GM12864 (cell line): ENCODE measurements at regions not wholly inside any gene's neighbourhood (a gene's known extent, or its start where the extent isn't known, plus 50 kb on each side); places are given as distances from the start of the nearest gene placed in this dataset.

Experiments
- DNase-seq: peaks from one replicate; pipeline ENCODE4 v3.0.0-alpha.2; 2011; ENCODE audit warnings: low read depth
- H3K4me3 ChIP-seq: 2 replicates; pipeline ENCODE4 v1.5.1; 2011; ENCODE audit warnings: mild to moderate bottlenecking, low read depth, low read length, control low read depth
- CTCF ChIP-seq: IDR thresholded peaks from 2 replicates; pipeline ENCODE4 v1.5.1; 2011; ENCODE audit warnings: low read depth, mild to moderate bottlenecking, moderate library complexity, low read length, control low read depth, inconsistent platforms; ENCODE audit errors: missing control alignments

GRCh38 chr5:12323637-12324229 lies 419.5 kb upstream of the CTNND2 start:
- no peak overlapping the region for H3K4me3 ChIP-seq
- no peak for DNase-seq
- TF ChIP-seq CTCF, result no peak

GRCh38 chr5:12322042-12322441 lies 417.8 kb upstream of the CTNND2 start:
- no peak for TF ChIP-seq CTCF

GRCh38 chr5:12320331-12320730 lies 416.1 kb upstream of the CTNND2 start:
- H3K4me3 ChIP-seq, result no peak overlapping the region
- no peak for DNase-seq
- no peak for TF ChIP-seq CTCF

More at GRCh38 chr5:12322042-12322441, 417.8 kb upstream of the CTNND2 start:
- no peak for DNase-seq
- H3K4me3 ChIP-seq, result no peak overlapping the region

GRCh38 chr5:12316812-12317211 lies 412.6 kb upstream of the CTNND2 start:
- no peak for DNase-seq
- H3K4me3 ChIP-seq, result no peak overlapping the region
- no peak for TF ChIP-seq CTCF

- no peak overlapping the region for H3K4me3 ChIP-seq
These were observed 411.2 kb upstream of the CTNND2 start for GRCh38 chr5:12315461-12315860.

GRCh38 chr5:12313602-12314001 lies 409.4 kb upstream of the CTNND2 start:
- no peak overlapping the region for H3K4me3 ChIP-seq
- no peak for TF ChIP-seq CTCF
- no peak for DNase-seq

More at GRCh38 chr5:12315461-12315860, 411.2 kb upstream of the CTNND2 start:
- no peak for DNase-seq
- no peak for TF ChIP-seq CTCF

GRCh38 chr5:12312343-12312742 lies 408.1 kb upstream of the CTNND2 start:
- no peak for DNase-seq
- H3K4me3 ChIP-seq, result no peak overlapping the region
- no peak for TF ChIP-seq CTCF
